Activated T-cell treated with anti-CD3 and anti-CD28 coated beads for 48 hours (primary cell): ENCODE measurements at regions not wholly inside any gene's neighbourhood (a gene's known extent, or its start where the extent isn't known, plus 50 kb on each side); places are given as distances from the start of the nearest gene placed in this dataset.

Experiments
- DNase-seq: peaks from one replicate; pipeline ENCODE4 v3.0.0-alpha.2; 2020; ENCODE audit warnings: low read depth

- DNase-seq: no peak
Measured at GRCh38 chr2:145635706-145636427, 1115.9 kb upstream of the ZEB2 start.

DNA sequence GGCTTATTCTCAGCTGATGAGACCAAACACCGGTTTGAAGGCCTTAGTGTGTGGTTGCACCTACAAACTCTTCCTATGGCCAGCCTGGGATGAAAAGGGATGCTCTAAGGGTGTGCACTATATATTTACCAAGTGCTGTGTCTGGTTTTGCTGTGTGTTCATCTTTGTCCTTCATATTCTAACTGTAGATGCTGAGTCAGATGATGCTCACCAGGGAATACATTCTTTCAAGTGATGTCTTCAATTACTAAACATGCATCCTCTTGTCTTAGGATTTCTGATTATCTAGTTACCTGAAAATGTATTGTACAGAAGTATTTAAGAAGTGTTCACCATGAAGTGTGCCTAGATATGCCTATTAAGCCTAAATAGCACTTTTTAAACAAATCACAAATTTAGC, 1111.6 kb upstream of the ZEB2 start:
- DNase-seq: no peak

GRCh38 chr2:145626301-145626700, 1106.4 kb upstream of the ZEB2 start:
- DNase-seq: no peak

GRCh38 chr2:145625111-145625510, 1105.2 kb upstream of the ZEB2 start:
- DNase-seq: no peak

DNA sequence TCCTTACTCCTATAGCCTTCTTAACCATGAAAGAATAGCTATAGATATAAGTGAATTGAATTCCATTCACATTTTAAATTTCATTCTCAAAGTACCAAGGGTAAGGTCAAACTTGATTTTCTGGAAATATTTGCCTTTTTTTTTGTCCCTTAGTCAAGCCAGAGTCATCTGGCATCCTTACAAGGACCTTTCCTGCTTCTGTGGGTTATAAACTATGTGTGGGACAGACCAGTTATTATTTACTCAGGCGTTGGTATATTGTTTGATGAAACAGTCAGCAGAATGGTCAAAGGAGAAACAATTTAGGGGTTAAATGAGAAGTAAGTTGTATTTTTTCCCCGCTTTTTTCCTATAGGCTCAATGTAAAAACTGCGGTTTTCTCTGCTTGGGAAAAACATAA, 1103.2 kb upstream of the ZEB2 start:
- DNase-seq: no peak

GRCh38 chr2:145622285-145622684, 1102.4 kb upstream of the ZEB2 start:
- no peak for DNase-seq

- no peak for DNase-seq
Measured at GRCh38 chr2:145617906-145618305, 1098.0 kb upstream of the ZEB2 start.

GRCh38 chr2:145617420-145617819, 1097.5 kb upstream of the ZEB2 start:
- no peak for DNase-seq

GRCh38 chr2:145615626-145616025, 1095.7 kb upstream of the ZEB2 start:
- DNase-seq: no peak

- DNase-seq: no peak
Measured at GRCh38 chr2:145609951-145610350, 1090.0 kb upstream of the ZEB2 start.

GRCh38 chr2:145601361-145601925, 1081.5 kb upstream of the ZEB2 start:
- no peak for DNase-seq

GRCh38 chr2:145600811-145601210, 1080.9 kb upstream of the ZEB2 start:
- DNase-seq: no peak

DNA sequence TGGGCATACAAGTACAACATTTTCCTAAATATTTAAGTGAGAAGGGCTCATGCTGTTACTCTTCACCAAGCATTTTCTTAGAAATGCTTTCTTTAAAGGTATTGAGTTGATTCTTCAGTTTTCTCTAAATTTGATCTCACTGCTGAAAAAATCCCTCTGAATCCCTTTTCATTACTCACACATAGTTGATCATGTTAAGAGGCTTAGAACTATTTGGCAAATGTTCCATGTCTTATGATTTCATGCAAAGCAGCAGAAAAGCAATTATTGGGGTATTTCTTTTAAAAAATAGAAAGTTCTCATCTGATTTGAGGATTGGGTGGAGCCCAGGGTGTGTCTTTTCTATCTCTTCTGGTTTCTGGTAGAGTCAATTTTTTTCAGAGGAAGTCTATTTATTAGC, 1079.8 kb upstream of the ZEB2 start:
- DNase-seq: no peak

DNA sequence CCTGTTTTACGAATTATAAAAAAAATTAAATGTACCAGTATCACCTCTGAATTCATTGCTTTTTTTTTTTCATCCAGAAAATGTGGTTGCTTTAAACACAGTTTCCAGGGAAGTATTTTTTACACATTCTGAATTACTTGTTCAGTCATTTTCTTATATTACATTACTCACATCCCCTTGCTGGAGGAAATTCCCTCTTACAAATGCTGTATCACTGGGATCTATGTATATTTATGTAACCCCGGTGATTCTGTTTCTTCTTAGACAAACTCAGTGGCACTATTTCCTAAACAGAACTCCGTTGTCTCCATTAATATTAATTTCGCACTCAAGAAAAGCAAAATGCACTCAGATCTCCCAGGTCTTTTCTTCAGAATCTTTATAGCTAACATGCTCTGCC, 1078.5 kb upstream of the ZEB2 start:
- no peak for DNase-seq

- DNase-seq: no peak
Measured at GRCh38 chr2:145597809-145598208, 1077.9 kb upstream of the ZEB2 start.

- DNase-seq: no peak
Measured at GRCh38 chr2:145597006-145597405, 1077.1 kb upstream of the ZEB2 start.

DNA sequence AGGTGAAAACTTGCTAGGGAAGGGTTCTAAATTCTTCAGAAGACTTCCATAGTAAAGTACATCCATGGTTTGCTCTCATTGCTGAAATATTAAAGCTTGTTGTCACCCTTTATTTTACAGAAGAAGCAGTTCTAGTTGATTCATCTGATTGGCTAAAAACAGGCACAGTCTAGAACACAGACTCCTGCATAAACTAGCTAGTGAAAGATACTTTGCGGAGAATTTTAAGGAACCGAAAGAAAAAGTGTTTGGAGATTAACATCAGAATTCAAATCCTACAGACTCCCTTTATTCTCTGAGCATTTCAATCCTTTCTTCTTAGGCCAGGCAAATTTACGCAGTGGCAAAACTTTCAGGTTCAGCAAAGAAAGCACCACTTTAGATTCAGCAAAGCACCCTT, 1076.5 kb upstream of the ZEB2 start:
- no peak for DNase-seq

DNA sequence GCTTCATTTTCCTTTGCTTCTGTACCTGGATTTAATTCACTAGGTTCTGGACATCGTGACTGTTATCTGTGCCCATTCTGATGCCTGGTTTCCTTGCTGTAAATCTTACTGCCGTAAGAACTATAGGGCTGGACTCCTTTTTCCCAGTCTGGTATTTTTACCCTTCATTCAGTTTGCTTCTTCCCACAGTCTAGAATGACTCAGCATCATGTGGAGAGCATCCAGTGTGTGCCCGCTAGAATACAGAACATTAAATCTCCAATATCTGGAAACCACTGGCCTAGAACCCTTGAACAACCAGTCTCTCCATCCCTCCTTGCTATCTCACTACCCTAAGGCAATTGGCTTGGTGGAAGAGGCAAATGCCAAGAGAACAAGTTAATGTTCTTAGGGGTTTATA, 1075.4 kb upstream of the ZEB2 start:
- DNase-seq: no peak

- no peak for DNase-seq
Measured at GRCh38 chr2:145593991-145594614, 1074.2 kb upstream of the ZEB2 start.

DNA sequence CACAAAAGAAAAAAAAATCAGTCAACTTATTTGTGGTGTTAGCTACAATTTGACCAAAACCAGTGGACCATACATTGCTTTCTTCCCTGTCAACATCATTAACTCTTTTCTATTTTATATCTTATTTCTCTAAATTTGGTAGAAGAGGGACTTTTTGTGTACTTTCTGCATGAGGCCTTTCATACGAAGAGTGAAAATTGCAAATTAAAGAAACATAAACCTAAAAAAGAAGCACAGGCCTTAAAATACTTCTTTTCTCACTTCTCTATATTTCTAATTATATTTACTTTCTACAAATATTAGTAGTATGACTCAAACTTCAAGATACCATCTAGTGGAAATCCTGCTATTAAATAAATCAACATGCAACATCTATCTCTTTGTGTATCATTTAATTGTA, 1073.4 kb upstream of the ZEB2 start:
- DNase-seq: no peak

- DNase-seq: no peak
Measured at GRCh38 chr2:145592361-145592760, 1072.4 kb upstream of the ZEB2 start.

DNA sequence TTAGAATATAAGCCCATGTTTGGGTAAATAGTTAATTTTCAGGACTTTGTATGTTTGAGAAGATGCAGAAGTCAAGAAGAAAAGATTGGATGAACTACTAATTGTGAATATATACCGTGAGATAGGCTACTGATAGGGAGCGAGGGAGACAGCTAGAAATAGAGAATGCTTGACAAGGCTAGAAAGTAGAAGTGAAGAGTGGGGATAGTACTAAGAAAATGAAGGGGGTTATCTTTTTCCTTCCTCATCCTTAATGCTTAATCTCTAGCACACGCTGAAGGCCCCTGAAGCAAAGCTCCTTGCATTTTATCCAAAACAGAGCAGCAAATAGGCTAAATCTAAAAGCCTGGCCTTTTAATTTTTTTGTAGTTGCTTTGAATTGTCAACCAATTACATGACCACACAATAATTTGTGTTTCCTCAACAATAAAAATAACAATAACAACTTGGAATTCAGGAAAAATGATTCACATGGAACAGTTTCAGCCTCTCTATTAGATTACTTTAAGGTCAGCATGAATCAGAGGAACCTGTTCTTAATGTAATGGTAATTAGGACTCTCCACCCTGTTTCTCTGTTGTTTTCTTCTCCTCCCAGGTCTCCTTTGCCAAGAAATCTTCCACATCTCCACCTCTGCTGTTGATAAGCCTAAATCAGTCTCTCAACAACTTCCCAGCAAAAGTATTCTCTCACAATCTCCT, 1071.3 kb upstream of the ZEB2 start:
- DNase-seq: no peak

DNA sequence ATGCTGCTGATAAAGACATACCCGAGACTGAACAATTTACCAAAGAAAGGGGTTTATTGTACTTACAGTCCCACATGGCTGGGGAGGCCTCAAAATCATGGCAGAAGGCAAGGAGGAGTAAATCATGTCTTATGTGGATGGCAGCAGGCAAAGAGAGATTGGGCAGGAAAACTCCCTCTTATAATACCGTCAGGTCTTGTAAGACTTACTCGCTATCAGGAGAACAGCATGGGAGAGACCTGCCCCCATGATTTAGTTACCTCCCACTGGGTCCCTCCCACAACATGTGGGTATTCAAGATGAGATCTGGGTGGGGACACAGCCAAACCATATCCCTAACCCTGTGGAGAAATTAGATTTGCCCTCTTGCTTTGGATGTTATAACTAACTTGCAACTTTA, 1068.0 kb upstream of the ZEB2 start:
- DNase-seq: no peak
